Ishikawa (cell line): ENCODE measurements at regions not wholly inside any gene's neighbourhood (a gene's known extent, or its start where the extent isn't known, plus 50 kb on each side); places are given as distances from the start of the nearest gene placed in this dataset.

Experiments
- CEBPB ChIP-seq: IDR thresholded peaks from 2 replicates; pipeline ENCODE4 v1.6.1; 2012
- EP300 ChIP-seq: IDR thresholded peaks from 2 replicates; pipeline ENCODE4 v1.6.1; 2012; ENCODE audit warnings: borderline replicate concordance
- MAX ChIP-seq: IDR thresholded peaks from 2 replicates; pipeline ENCODE4 v1.6.1; 2012
- RAD21 ChIP-seq: IDR thresholded peaks from 2 replicates; pipeline ENCODE4 v1.6.1; 2012; ENCODE audit warnings: low read depth
- REST ChIP-seq: IDR thresholded peaks from 2 replicates; pipeline ENCODE4 v1.6.1; 2012; ENCODE audit warnings: low read depth, mild to moderate bottlenecking
- TAF1 ChIP-seq: IDR thresholded peaks from 2 replicates; pipeline ENCODE4 v1.6.1; 2012; ENCODE audit warnings: low read depth, mild to moderate bottlenecking
- USF1 ChIP-seq: IDR thresholded peaks from 2 replicates; pipeline ENCODE4 v1.6.1; 2012

GRCh38 chr14:87014856-87015255 lies 978.1 kb downstream of the GALC start:
- no peak for TF ChIP-seq REST
- TF ChIP-seq TAF1 = no peak
- TF ChIP-seq RAD21 = no peak
- no peak for TF ChIP-seq MAX
- TF ChIP-seq CEBPB = no peak
- no peak for TF ChIP-seq USF1
- no peak for TF ChIP-seq EP300
